ENCODE measurements at regions not wholly inside any gene's neighbourhood (a gene's known extent, or its start where the extent isn't known, plus 50 kb on each side); places are given as distances from the start of the nearest gene placed in this dataset.

DNA sequence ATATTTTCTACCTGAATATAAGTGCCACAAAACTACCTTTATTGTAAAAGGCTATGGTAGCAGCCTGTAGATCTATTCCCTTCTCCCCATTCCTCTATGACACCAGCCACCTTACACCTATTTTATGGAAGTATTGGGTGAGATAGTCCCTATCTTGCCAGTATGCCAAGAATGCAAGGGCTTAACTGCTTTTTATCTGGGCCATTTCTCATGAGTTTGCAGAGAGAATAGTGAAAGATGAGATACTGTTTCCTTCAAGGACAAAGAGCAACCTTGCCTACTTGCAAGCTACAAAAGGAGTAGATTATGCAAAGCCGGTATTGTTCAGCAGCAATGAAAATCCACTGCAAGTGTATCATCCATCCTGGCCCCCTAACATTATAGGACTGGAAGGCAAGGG lies 1775.6 kb upstream of the SEL1L start:
- TF ChIP-seq, protein P1, sequence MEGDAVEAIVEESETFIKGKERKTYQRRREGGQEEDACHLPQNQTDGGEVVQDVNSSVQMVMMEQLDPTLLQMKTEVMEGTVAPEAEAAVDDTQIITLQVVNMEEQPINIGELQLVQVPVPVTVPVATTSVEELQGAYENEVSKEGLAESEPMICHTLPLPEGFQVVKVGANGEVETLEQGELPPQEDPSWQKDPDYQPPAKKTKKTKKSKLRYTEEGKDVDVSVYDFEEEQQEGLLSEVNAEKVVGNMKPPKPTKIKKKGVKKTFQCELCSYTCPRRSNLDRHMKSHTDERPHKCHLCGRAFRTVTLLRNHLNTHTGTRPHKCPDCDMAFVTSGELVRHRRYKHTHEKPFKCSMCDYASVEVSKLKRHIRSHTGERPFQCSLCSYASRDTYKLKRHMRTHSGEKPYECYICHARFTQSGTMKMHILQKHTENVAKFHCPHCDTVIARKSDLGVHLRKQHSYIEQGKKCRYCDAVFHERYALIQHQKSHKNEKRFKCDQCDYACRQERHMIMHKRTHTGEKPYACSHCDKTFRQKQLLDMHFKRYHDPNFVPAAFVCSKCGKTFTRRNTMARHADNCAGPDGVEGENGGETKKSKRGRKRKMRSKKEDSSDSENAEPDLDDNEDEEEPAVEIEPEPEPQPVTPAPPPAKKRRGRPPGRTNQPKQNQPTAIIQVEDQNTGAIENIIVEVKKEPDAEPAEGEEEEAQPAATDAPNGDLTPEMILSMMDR (IDR thresholded peaks at IDR 0.05), result no peak
- TF ChIP-seq POLR2A (IDR thresholded peaks at IDR 0.05) (no peak), POLR2AphosphoS5 (IDR thresholded peaks at IDR 0.05) (no peak)

All from upper lobe of left lung (tissue), 4 donors.